NCI-H2107 treated with DMSO at 0.1 percent for 48 hours (cell line): ENCODE measurements at regions not wholly inside any gene's neighbourhood (a gene's known extent, or its start where the extent isn't known, plus 50 kb on each side); places are given as distances from the start of the nearest gene placed in this dataset.

Source experiments
- DNase-seq: peaks from one replicate; lab custom pipeline; 2025; ENCODE audit not compliant: unreplicated experiment; lab: John Stamatoyannopoulos, UW

DNA sequence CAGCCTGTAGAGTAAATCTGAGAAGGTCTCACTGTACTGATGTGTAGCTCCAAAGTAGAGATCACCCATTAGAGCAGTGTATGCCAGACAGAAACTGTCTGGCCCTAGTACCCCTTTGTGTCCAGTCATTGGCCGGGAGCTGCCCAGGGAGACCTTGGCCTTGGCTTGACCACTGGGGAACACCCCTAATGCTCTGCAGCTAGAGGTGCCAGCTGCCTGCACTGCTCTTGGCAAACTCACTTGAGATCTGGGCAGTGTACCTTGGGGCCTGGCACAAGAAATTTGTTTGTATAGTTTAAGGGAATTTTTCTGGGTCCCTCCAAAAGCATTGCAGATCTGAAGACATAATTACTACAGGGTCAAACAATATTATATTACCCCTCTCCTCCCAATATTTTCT lies 78.7 kb upstream of the MPHOSPH6 start:
- DNase-seq = no peak

DNA sequence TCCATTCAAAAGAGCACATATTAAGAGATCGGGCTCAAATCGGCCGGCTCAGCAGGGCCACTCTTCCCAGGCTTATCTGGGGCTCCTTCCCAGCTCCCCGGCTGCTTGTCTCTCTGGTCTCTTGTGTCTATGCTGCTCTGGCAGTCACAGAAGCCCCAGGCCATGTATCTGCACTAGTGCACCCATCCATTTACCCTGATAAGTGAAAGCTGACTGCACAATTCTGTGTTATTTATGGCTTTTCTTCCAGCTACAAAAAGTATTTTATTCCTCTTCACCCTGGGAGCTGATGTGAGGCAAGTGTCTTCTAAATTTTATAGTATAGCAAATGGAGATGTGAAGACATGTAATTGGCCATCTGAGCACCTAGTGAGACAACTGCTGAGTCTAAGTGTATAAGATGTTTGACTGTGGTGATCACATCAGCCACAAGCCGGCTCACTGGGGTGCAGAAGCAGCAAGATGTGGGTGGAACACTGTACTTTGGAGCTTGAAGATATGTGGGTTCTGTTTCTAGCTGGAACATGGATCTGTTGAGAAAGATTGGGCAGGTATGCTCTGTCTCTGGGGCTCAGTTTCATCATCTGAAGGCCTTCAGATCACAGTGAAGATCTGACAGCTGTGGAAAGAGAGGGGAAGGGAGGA lies 78.1 kb upstream of the MPHOSPH6 start:
- no peak for DNase-seq

GRCh38 chr16:82242201-82242600 lies 72.2 kb upstream of the MPHOSPH6 start:
- no peak for DNase-seq

GRCh38 chr16:82241469-82242052 lies 71.5 kb upstream of the MPHOSPH6 start:
- no peak for DNase-seq

- no peak for DNase-seq
Observed at GRCh38 chr16:82240111-82240510, 70.1 kb upstream of the MPHOSPH6 start.

DNA sequence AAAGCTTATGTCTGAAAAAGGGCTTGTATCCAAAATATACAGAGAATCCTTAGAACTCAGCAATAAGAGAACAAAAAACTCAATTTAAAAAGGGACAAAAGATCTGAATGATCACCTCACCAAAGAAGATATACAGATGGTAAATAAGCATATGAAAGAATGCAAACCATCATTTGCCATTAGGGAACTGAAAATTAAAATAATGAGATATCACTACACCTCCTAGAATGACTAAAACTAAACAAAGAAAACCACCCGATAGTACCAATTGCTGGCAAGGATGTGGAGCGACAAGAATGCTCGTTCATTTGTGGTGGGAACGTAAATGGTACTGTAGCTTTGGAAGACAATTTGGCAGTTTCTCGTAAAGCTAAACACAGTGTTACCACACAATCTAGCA lies 66.9 kb upstream of the MPHOSPH6 start:
- no peak for DNase-seq

DNA sequence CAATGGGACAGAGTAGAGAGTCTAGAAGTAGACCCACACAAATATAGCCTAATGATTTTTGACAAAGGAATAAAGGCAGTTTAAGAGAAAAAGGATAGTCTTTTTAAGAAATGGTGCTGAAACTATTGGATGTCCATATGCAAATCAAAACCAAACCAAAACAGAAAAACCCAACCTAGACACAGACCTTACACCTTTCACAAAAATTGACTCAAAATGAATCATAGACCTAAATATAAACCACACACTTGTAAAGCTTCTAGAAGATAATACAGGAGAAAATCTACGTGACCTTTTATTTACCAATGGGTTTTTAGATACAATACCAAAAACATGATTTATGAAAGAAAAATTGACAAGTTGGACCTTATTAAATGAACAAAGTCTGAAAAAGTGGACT lies 66.4 kb upstream of the MPHOSPH6 start:
- DNase-seq = no peak

GRCh38 chr16:82232806-82233205 lies 62.8 kb upstream of the MPHOSPH6 start:
- DNase-seq = no peak

DNA sequence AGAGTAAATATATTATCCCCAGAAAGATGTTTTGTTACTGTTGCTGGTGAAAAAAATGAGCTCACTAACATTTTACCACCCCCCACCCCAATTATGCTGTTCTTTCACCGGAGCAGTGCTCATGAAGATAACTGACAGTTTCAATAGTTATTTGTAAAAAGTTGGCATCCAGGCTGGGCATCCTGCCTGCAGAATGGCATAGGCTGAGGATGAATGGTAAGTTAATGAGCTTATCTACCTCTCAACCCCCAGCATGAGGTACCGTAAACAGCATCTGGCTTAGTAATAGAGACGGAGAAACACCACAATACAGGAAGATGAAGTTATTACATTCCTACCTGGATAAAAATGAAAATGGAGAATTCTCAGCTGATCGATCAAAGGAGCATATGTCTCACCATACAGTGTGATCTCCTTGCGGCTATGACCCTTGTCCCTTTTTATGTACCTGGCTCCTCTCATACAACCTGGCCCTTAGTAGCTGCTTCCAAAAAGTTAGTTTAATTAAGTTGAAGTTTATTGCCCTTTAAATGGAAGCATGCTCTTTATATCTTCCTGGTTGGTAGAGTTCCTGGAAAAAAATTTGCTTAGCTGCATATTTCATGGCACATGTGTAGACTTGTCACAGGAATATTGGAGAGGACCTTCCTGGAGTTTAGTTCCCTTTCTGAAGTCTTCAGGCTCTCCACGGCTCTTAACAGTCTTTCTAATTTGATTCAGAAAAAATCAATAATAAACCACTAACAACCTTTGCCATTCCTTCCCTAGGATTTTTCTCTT lies 61.2 kb upstream of the MPHOSPH6 start:
- DNase-seq = peak; percentile 3

DNA sequence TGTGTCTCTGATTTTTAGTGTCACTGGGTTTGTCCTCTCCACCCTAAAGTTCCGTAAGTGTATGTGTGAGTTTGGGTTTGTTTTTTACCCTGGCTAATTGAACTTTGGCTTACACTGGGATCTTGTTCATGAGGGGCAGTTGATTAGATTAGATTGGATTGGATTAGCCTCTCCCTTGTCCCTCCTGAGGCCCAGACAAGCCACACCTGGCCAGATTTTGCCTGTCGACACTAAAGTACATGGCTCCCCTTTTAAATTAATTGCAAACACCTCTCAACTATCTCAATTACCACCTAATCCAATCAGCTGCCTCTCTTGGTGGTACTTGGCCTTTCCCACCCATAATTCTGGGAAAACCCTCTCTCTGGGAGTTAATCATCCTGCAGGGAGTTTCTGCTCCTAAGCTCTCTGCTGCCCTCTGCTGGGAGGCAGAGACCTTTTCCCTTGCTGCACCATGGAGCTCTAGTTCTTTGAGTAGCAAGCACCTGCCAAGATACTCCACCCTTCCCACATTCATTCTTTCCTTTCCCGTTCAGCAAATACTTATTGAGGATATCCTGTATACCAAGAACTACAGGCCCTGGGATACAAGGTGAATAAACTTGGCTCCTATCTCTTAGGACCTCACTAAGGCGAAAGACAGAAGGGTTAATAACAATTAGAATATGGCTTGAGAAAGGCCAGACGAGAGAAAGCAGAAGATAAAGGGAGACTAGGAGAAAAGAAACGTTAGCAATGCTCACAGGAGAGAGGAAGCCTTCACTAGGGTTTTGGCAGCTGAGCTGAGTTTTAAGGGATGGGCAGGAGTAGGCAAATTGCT lies 60.0 kb upstream of the MPHOSPH6 start:
- DNase-seq = peak; percentile 51

DNA sequence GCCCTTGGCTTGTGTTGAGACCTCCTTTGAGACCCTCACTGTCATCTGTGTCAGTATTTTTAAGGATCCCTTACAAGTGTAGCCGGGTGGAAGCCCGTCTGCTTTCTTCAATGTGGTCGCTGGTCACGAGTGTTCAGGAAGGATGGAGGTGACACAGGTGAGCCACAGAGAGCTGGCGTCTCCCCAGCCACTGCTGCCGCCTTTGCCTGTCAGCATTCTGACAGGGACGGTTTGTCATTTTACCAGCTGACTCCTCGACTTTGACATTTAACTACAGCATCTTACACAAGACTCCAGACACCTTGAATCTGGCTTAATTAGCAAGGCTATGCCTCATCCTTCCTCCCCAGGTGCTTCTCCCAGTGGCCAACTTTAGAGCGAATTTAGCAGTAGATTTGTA lies 56.3 kb upstream of the MPHOSPH6 start:
- no peak for DNase-seq

DNA sequence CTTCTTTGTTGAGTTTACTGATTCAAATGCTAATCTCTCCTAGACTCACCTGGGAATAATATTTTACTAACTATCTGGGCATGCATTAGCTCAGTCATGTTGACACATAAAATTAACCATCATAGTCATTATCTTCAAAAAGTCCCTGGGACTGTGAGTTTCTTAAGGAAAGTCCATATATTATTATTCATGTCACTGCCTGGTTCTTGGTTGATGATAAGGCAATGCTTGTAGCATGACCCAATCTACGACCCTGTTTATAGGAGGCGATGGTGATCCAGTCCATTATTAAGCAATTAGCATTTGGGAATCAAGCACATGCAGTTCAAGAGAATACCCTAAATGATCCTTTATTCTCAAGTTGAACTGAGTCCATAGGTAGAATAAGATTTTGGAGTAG lies 54.8 kb upstream of the MPHOSPH6 start:
- no peak for DNase-seq

DNA sequence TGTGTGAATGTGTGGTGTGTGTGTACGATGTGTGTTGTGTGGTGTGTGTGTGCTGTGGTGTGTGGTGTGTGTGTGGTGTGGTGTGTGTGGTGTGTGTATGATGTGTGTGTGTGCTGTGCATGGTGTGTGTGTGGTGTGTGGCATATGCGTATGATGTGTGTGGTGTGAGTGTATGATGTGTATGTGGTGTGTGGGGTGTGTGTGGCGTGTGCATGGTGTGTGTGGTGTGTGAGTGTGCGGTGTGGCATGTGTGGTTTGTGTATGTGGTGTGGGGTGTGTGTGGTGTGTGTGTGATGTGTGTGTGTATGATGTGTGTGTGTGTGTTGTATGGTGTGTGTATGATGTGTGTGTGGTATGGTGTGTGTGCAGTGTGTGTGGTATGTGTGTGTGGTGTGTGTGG lies 50.5 kb upstream of the MPHOSPH6 start:
- DNase-seq = no peak
